Esophagus muscularis mucosa (tissue), 3 donors: ENCODE measurements at regions not wholly inside any gene's neighbourhood (a gene's known extent, or its start where the extent isn't known, plus 50 kb on each side); places are given as distances from the start of the nearest gene placed in this dataset.

Source experiments
- POLR2A ChIP-seq: fragments of 450-650 bp; IDR thresholded peaks from one replicate; pipeline ENCODE4 v1.6.1; 2017; ENCODE audit warnings: antibody characterized with exemption, moderate library complexity, mild to moderate bottlenecking, low read depth
- POLR2AphosphoS5 ChIP-seq, 2 donors: sonication (generic); formaldehyde crosslinking; IDR thresholded peaks; one replicate each; pipeline ENCODE4 v1.6.1; 2017; ENCODE audit warnings: antibody characterized with exemption in 2 of 2
- TF ChIP-seq, protein P1 (sequence below), 3 experiments: fragments of 200-600 bp in 2 of 3; fragments of 450-650 bp in 1 of 3; sonication (generic) in 2 of 3; IDR thresholded peaks; one replicate each; pipeline ENCODE4 v1.5.1; 2017 to 2019; ENCODE audit warnings: antibody characterized with exemption in 3 of 3, mild to moderate bottlenecking in 2 of 3, moderate library complexity in 1 of 3

DNA sequence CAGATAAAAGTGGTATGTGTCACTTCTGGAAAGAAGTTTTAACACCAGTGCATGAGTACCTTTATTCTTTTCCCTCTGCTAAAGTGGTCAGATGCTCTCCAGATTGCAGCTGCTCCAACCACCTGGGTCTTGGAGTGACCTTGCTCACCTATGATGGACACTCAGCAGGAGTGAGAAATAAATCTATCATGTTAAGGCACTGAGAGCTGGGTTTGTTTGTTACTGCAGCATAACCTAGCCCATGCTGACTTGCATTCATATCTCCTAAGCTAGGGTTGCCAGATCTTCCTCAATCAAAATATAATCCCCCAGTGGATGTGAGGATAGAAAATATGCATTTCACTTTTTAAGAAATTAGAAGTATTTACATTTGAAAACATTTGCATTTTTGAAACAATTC, 295.9 kb downstream of the AGTPBP1 start:
- TF ChIP-seq, protein P1, sequence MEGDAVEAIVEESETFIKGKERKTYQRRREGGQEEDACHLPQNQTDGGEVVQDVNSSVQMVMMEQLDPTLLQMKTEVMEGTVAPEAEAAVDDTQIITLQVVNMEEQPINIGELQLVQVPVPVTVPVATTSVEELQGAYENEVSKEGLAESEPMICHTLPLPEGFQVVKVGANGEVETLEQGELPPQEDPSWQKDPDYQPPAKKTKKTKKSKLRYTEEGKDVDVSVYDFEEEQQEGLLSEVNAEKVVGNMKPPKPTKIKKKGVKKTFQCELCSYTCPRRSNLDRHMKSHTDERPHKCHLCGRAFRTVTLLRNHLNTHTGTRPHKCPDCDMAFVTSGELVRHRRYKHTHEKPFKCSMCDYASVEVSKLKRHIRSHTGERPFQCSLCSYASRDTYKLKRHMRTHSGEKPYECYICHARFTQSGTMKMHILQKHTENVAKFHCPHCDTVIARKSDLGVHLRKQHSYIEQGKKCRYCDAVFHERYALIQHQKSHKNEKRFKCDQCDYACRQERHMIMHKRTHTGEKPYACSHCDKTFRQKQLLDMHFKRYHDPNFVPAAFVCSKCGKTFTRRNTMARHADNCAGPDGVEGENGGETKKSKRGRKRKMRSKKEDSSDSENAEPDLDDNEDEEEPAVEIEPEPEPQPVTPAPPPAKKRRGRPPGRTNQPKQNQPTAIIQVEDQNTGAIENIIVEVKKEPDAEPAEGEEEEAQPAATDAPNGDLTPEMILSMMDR (IDR thresholded peaks at IDR 0.05), result no peak
- no peak for TF ChIP-seq POLR2A
- no peak for TF ChIP-seq POLR2AphosphoS5 (IDR thresholded peaks at IDR 0.05)
